ENCODE measurements at regions not wholly inside any gene's neighbourhood (a gene's known extent, or its start where the extent isn't known, plus 50 kb on each side); places are given as distances from the start of the nearest gene placed in this dataset.

DNA sequence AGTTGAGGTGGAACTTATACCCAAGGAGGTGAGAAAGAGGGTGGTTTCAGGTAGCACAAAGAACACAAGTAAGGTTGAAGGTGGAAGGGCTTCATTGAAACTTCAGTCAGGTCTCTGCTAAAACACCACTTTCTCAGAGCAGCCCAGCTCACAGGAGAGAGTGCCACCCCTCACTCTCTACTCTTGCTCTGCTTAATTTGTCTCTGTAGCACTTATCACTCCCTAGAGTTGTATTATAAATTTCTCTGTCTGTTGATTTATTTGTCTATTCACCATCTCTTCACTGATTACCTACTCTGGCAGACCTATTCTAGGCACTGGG, 353.8 kb upstream of the CNR1 start:
- TF ChIP-seq, protein P1, sequence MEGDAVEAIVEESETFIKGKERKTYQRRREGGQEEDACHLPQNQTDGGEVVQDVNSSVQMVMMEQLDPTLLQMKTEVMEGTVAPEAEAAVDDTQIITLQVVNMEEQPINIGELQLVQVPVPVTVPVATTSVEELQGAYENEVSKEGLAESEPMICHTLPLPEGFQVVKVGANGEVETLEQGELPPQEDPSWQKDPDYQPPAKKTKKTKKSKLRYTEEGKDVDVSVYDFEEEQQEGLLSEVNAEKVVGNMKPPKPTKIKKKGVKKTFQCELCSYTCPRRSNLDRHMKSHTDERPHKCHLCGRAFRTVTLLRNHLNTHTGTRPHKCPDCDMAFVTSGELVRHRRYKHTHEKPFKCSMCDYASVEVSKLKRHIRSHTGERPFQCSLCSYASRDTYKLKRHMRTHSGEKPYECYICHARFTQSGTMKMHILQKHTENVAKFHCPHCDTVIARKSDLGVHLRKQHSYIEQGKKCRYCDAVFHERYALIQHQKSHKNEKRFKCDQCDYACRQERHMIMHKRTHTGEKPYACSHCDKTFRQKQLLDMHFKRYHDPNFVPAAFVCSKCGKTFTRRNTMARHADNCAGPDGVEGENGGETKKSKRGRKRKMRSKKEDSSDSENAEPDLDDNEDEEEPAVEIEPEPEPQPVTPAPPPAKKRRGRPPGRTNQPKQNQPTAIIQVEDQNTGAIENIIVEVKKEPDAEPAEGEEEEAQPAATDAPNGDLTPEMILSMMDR (IDR thresholded peaks at IDR 0.05; ENCODE audit: insufficient read depth, low read depth, low read length, missing control alignments) = no peak
- no peak for DNase-seq (ENCODE audit: low read depth)
- no peak overlapping the region for H3K4me3 ChIP-seq (ENCODE audit: low read length)

DNA sequence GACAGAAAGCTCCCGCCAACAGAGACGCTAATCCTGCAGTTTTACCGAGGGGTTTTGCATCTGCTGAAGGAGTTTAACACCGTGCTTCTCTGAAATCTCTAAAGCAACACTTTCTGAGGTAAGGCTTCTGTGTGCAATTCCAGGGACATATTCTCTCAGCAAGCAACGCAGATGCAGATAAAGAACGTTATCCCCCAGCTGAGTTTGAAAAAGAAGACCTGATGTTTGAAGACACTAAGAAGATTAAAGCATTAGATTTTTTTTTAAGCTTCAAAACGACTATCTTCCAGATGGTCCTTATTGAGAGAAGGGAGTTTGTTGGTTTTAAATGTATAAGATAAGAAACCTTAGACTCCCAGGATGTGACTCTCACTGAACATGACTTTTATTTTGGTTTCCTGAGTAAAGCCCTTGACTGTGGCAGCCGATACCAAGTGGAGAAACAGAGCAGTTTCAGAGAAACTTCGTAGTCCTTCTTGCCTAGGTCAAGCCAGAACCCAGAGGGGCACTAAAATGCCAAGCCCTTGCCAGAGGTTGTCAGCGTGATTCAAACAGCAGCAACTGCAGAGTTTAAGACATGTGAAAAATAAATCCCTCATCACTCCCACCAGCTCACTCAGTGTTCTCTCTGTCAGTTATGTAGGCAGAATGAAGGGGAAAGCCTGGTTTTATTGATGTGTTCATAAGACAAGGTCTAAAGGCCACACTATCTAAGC, 353.3 kb upstream of the CNR1 start:
- no peak for DNase-seq (ENCODE audit: low read depth)
- TF ChIP-seq, protein P1 (IDR thresholded peaks at IDR 0.05; ENCODE audit: insufficient read depth, low read depth, low read length, missing control alignments) = no peak
- no peak overlapping the region for H3K4me3 ChIP-seq (ENCODE audit: low read length)

DNA sequence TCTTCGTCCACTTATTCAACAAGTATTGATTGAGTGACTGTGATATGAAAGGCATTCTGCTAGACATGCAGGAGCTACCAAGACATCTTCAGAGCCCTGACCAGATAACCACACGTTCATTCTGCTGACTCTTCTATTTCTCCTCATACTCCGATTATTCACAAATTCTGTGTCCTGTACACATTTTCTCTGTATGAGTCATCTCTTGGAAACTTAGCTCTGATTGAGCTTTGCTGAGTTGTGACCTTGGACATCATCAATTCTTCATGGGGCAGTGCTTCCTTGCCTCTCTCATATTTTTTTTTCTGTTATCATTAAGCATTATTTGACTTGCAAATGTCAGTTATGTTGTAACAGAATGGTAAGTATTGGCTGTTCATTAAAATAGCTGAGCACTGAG, 351.6 kb upstream of the CNR1 start:
- TF ChIP-seq, protein P1 (IDR thresholded peaks at IDR 0.05; ENCODE audit: insufficient read depth, low read depth, low read length, missing control alignments) = no peak
- DNase-seq (ENCODE audit: low read depth) = no peak

DNA sequence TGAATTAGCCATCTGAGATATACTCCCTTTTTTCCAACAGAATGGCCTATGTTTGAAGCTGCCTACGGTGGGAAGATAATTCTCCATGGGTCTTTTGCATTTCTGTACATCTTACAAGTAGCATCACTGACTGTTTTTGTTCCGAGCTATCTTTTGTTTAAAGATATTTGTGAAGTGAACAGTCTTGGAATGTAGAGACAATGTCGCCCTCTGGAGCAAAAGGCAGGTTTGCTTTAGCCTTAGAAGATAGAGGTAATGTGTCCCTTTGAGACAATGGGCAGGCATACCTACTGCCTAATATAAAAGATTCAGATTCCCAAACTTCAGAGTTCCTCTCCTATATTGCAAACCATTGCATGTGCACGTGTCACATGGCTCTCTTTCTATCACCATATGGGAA, 347.8 kb upstream of the CNR1 start:
- TF ChIP-seq, protein P1 (IDR thresholded peaks at IDR 0.05; ENCODE audit: insufficient read depth, low read depth, low read length, missing control alignments) = no peak
- no peak for DNase-seq (ENCODE audit: low read depth)
- H3K4me3 ChIP-seq (ENCODE audit: low read length) = no peak overlapping the region

More for the DNA sequence above, 351.6 kb upstream of the CNR1 start:
- no peak overlapping the region for H3K4me3 ChIP-seq (ENCODE audit: low read length)

DNA sequence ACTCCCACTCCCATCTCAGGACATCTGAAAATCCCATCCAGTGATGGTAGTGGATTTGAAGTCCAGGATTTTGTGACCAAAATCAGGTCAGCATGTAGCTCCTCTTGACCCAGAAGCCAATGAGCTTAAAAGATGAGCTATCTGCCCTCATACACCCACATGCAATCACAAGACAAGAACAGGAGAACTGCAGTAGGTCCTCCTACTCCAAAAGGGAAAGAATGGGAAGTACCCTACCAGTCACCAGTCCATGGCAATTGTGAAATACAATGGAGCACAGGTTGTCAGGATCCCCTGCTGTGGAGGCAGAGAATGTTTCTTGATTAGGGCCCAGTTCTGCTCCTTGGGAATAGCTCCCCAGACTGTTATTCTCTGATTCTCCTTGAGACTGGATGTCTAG, 347.3 kb upstream of the CNR1 start:
- TF ChIP-seq, protein P1 (IDR thresholded peaks at IDR 0.05; ENCODE audit: insufficient read depth, low read depth, low read length, missing control alignments) = no peak
- no peak for DNase-seq (ENCODE audit: low read depth)

DNA sequence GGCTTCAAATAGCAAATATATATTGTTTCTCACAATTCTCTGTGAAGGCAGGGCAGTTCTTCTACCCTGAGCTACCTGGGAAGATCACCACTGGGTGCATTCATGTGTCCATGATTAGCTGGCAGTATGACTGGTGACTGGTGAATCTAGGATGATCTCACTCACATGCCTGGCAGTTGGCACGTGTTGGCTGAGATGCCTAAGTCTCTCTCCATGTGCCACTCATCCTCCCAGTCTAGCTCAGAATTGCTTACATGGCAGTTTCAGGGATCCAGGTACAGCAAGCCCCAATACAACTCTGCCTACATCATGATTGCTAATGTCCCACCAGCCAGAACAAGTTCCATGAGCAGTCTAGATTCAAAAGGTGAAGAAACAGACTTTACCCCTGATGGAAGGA, 346.8 kb upstream of the CNR1 start:
- peak; percentile 60 for DNase-seq (ENCODE audit: low read depth)
- TF ChIP-seq, protein P1 (IDR thresholded peaks at IDR 0.05; ENCODE audit: insufficient read depth, low read depth, low read length, missing control alignments) = no peak
- no peak overlapping the region for H3K4me3 ChIP-seq (ENCODE audit: low read length)

More for the DNA sequence above, 347.3 kb upstream of the CNR1 start:
- no peak overlapping the region for H3K4me3 ChIP-seq (ENCODE audit: low read length)

DNA sequence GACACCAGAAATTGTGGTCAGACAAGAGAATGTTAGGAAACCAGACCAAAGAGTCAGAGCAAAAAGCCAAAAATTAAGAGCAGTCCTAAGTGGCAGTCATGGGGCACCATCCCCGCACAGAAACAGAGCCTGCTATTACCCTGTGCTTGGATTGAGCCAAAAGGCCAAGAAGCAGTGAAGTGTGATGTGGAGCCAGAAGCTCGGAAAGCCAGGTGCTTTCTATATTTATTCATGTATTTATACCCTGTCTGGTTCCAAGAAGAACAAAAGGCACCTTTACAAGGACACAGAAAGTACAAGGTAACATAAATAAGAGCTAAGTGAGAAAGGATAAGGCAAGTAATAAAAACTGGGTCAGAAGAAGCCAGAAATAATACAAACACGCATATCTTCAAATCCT, 336.2 kb upstream of the CNR1 start:
- no peak overlapping the region for H3K4me3 ChIP-seq (ENCODE audit: low read length)
- TF ChIP-seq, protein P1 (IDR thresholded peaks at IDR 0.05; ENCODE audit: insufficient read depth, low read depth, low read length, missing control alignments) = no peak
- no peak for DNase-seq (ENCODE audit: low read depth)
